ENCODE measurements at regions not wholly inside any gene's neighbourhood (a gene's known extent, or its start where the extent isn't known, plus 50 kb on each side); places are given as distances from the start of the nearest gene placed in this dataset.

DNA sequence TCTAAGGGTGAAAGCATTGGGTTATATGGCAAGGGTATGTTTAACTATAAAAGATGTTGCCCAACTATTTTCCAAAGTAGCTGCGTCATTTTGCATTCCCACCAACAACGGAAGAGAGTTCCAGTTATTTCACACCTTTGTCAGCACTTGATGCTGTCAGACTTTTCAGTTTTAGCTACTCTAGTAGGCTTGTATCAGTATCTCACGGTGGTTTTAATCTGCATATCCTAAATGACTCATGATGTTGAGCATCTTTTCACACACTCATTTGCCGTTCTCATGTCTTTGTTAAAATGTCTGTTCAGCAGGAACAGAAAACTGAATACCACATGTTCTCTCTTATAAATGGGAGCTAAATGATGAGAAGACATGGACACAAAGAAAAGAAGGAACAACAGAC is 122.3 kb downstream of the RNASET2 start:
- no peaks in the 10 kb centered on the region for H3K36me3 ChIP-seq (ENCODE audit: insufficient read depth in 1 of 2, low read depth in 1 of 2)
- 71 to 83% (median 75%) methylated on average over 4 of the region's 4 CpGs for WGBS, 3 donors
- H3K4me1 ChIP-seq: no peaks in the 10 kb centered on the region
- no peak overlapping the region for H3K27ac ChIP-seq
- no peak overlapping the region for H3K4me3 ChIP-seq
- intact Hi-C loops (cut with DNase I): no loop called here
- TF ChIP-seq, protein P1, sequence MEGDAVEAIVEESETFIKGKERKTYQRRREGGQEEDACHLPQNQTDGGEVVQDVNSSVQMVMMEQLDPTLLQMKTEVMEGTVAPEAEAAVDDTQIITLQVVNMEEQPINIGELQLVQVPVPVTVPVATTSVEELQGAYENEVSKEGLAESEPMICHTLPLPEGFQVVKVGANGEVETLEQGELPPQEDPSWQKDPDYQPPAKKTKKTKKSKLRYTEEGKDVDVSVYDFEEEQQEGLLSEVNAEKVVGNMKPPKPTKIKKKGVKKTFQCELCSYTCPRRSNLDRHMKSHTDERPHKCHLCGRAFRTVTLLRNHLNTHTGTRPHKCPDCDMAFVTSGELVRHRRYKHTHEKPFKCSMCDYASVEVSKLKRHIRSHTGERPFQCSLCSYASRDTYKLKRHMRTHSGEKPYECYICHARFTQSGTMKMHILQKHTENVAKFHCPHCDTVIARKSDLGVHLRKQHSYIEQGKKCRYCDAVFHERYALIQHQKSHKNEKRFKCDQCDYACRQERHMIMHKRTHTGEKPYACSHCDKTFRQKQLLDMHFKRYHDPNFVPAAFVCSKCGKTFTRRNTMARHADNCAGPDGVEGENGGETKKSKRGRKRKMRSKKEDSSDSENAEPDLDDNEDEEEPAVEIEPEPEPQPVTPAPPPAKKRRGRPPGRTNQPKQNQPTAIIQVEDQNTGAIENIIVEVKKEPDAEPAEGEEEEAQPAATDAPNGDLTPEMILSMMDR (IDR thresholded peaks at IDR 0.05): no peak
- H3K9me3 ChIP-seq: no peaks in the 10 kb centered on the region
- DNase-seq: no peak
- no peak for ATAC-seq
- H3K27me3 ChIP-seq (ENCODE audit: insufficient read depth in 3 of 3, low read length in 2 of 3): no peaks in the 10 kb centered on the region

DNA sequence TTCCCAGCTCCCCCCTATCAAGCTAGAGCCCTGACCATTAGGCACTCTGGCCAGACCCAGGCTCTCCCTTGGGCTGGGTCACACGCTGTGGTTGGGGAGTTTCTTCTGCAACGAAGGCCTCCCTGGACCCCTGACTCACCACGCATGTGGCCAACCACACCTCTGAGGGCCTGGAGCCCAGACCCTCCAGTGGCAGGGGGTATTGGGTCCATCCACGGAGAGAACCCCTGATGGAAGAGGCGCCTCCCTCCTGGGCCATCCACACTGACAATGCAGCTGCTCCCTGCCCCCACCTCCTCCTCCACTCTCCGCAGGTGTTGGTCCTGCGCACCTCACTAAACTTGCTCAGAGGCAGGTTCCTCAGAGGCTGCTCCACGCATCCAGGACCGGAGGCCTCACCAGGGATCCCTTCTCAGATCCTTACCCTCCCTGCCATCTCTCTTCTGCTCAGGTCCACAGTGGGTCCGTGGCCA is 125.4 kb downstream of the RNASET2 start:
- no peak for DNase-seq
- Histone ChIP-seq H3K4me1 (no peaks in the 10 kb centered on the region), H3K27ac (no peak overlapping the region), H3K36me3 (ENCODE audit: insufficient read depth in 1 of 2, low read depth in 1 of 2) (no peaks in the 10 kb centered on the region), H3K27me3 (ENCODE audit: insufficient read depth in 3 of 3, low read length in 2 of 3) (no peaks in the 10 kb centered on the region), H3K9me3 (no peaks in the 10 kb centered on the region), H3K4me3 (no peak overlapping the region)
- ATAC-seq: no peak
- intact Hi-C loops (cut with DNase I): no loop called here
- 90 to 92% (median 91%) methylated on average over 10 of the region's 10 CpGs for WGBS, 3 donors
- TF ChIP-seq, protein P1 (IDR thresholded peaks at IDR 0.05): no peak

DNA sequence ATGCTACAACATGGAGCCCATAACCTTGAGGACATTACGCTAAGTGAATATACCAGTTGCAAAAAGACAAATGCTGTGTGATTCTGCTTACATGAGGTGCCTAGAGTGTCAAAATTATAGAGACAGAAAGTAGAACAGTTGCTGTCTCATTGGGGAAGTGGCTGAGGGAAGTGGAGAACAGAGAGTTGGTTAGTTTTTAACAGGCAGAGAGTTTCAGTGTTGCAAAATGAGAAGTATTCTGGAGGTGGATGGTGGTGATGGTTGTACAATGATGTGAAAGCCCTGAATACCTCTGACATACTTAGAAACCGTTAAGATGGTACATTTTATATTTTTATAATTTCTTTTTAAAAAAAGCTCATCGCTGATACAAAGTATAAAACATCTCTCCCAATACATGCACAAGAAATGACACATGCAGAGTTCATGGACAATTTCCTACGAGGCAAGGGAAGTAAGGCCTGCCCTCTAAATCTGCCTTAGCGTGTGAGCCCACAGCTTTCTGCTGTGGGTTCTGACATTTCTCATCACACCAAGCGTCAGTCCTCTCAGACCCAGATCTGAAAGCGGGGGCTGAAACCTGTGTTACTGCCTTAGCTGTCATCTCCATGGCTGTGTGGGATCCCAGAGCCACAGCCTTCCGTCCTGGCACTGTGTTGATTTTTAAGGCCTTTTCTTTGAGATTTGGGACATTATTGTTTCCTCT is 126.0 kb downstream of the RNASET2 start:
- Histone ChIP-seq H3K9me3 (no peaks in the 10 kb centered on the region), H3K4me1 (no peaks in the 10 kb centered on the region), H3K27me3 (ENCODE audit: insufficient read depth in 3 of 3, low read length in 2 of 3) (peaks cover 0 to 4% (median 0%) of the 10 kb centered on the region in 3 donors), H3K27ac (no peak overlapping the region), H3K36me3 (ENCODE audit: insufficient read depth in 1 of 2, low read depth in 1 of 2) (no peaks in the 10 kb centered on the region), H3K4me3 (no peak overlapping the region)
- ATAC-seq (no peak), DNase-seq (no peak)
- 81 to 86% (median 82%) methylated on average over 8 of the region's 8 CpGs for WGBS, 3 donors
- TF ChIP-seq, protein P1 (IDR thresholded peaks at IDR 0.05): no peak
- intact Hi-C loops (cut with DNase I): no loop called here

DNA sequence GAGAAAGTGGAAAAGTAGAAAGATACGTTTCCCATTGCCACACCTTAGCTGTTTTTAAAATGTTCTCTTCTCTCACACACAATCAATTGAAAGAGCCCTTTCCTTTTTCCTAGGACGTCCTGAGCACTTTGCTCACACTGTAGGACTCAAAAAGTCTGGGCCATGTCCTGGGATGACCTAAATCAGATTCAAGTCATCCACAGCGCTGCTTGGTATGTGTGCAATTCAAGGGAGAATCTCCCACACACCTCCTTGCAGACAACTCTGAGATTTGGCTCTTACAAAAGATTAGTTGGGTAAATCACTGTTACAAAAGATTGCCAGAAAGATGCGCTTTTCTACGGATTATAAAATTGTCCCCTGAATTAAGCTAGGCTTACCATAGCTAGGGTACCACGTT is 130.1 kb downstream of the RNASET2 start:
- no peak for ATAC-seq
- Histone ChIP-seq H3K27ac (no peak overlapping the region), H3K27me3 (ENCODE audit: insufficient read depth in 3 of 3, low read length in 2 of 3) (peaks cover 0 to 10% (median 6%) of the 10 kb centered on the region in 3 donors), H3K36me3 (ENCODE audit: insufficient read depth in 1 of 2, low read depth in 1 of 2) (no peaks in the 10 kb centered on the region), H3K9me3 (no peaks in the 10 kb centered on the region), H3K4me1 (no peaks in the 10 kb centered on the region), H3K4me3 (no peak overlapping the region)
- TF ChIP-seq, protein P1 (IDR thresholded peaks at IDR 0.05): no peak
- no peak for DNase-seq
- intact Hi-C loops (cut with DNase I): no loop called here
- WGBS, 3 donors: 68 to 74% (median 74%) methylated on average over 6 of the region's 6 CpGs

All from psoas muscle (tissue), 7 donors.